ENCODE measurements at regions not wholly inside any gene's neighbourhood (a gene's known extent, or its start where the extent isn't known, plus 50 kb on each side); places are given as distances from the start of the nearest gene placed in this dataset.
"Not testable (repeated sequence)": the region's sequence is repeated elsewhere in the genome, so short reads cannot be mapped to it uniquely, and the experiment has no call there.

DNA sequence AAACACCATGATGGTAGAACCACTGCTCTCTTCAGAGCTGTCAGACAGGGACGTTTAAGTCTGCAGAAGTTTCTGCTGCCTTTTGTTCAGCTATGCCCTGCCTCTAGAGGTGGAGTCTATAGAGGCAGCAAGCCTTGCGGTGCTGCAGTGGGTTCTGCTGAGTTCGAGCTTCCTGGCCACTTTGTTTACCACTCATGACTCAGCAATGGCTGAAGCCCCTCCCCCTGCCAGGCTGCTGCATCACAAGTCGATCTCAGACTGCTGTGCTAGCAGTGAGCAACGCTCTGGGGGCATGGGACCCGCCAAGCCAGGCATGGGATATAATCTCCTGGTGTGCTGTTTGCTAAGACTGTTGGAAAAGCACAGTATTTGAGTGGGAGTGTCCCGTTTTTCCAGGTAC is 229.5 kb upstream of the WDFY3 start:
- not testable (repeated sequence) for H3K36me3 Mint-ChIP-seq (ENCODE audit: low read depth); ATAC-seq; H3K4me3 Mint-ChIP-seq; H3K4me1 Mint-ChIP-seq; DNase-seq; H3K27me3 Mint-ChIP-seq; H3K9me3 ChIP-seq (ENCODE audit: control insufficient read depth, low read length, poor library complexity, severe bottlenecking); H3K27ac Mint-ChIP-seq

DNA sequence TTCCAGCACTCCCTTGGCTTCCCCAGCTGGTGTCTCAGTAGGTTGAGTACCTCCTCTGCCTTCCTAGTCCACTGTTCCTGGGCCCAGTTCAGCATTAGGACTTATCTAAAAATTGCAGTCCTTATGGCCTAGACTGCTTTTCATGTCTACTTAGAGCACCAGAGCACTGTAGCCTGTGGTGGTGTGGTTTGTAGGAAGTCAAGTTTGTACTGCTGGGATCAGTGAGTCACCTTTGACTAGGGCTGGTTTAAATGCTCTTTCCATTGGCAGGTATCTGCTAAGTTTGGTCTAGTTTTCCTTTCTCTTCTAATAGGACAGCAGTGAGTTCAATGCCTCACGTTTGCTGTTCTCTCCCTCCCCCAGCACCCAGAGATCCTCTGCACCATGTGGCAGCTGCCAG is 233.6 kb upstream of the WDFY3 start:
- H3K4me1 Mint-ChIP-seq, result no peaks in the 10 kb centered on the region
- DNase-seq (no peak), ATAC-seq (no peak)
- no peak overlapping the region for H3K27ac Mint-ChIP-seq
- no peak overlapping the region for H3K4me3 Mint-ChIP-seq
- no peaks in the 10 kb centered on the region for H3K27me3 Mint-ChIP-seq
- H3K9me3 ChIP-seq (ENCODE audit: control insufficient read depth, low read length, poor library complexity, severe bottlenecking), result no peaks in the 10 kb centered on the region
- no peaks in the 10 kb centered on the region for H3K36me3 Mint-ChIP-seq (ENCODE audit: low read depth)

DNA sequence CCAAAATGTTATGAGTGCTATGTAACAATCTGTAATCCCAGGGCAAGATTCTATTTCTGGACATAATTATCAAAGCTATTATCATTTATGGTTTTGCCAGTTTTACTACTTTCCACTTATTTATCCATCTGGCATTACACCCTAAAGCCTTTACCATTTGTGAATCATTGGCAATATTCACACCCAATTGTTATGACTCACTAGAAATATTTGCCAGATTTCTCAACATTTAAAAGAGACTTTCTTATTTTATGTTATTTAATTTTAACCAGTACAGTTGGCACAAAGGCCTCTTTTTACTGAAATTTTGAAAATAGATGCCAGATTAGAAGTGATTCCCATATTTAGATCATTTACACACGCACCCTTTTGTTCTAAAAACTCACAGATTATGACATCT is 242.7 kb upstream of the WDFY3 start:
- H3K9me3 ChIP-seq (ENCODE audit: control insufficient read depth, low read length, poor library complexity, severe bottlenecking), result peaks cover 2% of the 10 kb centered on the region
- ATAC-seq (no peak), DNase-seq (no peak)
- Mint-ChIP-seq H3K27me3 (no peaks in the 10 kb centered on the region), H3K27ac (no peak overlapping the region), H3K4me3 (no peak overlapping the region), H3K4me1 (no peaks in the 10 kb centered on the region), H3K36me3 (ENCODE audit: low read depth) (no peaks in the 10 kb centered on the region)

DNA sequence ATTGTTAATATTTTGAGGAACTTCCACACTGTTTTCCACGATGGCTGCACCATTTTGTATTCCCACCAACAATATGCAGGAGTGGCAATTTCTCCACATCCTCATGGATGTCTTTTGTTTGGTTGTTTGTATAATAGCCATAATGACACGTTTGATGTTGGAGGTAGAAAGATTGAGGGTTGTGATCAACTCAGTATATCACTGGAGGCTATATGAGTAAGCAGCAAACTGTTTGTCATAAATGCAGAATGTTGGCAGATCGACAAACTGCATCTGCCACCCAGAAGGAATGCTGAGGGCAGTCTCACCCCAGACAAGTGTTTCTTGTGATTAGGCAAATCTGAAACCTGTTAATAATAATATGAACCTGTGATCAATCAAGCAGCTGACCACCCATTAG is 243.9 kb upstream of the WDFY3 start:
- no peaks in the 10 kb centered on the region for H3K27me3 Mint-ChIP-seq
- no peak for ATAC-seq
- H3K4me3 Mint-ChIP-seq, result no peak overlapping the region
- H3K36me3 Mint-ChIP-seq (ENCODE audit: low read depth), result no peaks in the 10 kb centered on the region
- no peak overlapping the region for H3K27ac Mint-ChIP-seq
- no peak for DNase-seq
- no peaks in the 10 kb centered on the region for H3K4me1 Mint-ChIP-seq
- peaks cover 2% of the 10 kb centered on the region for H3K9me3 ChIP-seq (ENCODE audit: control insufficient read depth, low read length, poor library complexity, severe bottlenecking)

- not testable (repeated sequence) for H3K4me3 Mint-ChIP-seq; H3K27me3 Mint-ChIP-seq; H3K9me3 ChIP-seq (ENCODE audit: control insufficient read depth, low read length, poor library complexity, severe bottlenecking); DNase-seq; H3K36me3 Mint-ChIP-seq (ENCODE audit: low read depth); H3K4me1 Mint-ChIP-seq; H3K27ac Mint-ChIP-seq; ATAC-seq
Measured at GRCh38 chr4:85216571-85216970, 250.1 kb upstream of the WDFY3 start.

- no peak for ATAC-seq
- no peak overlapping the region for H3K4me3 Mint-ChIP-seq
- no peaks in the 10 kb centered on the region for H3K36me3 Mint-ChIP-seq (ENCODE audit: low read depth)
- DNase-seq, result no peak
- H3K27me3 Mint-ChIP-seq, result no peaks in the 10 kb centered on the region
- H3K27ac Mint-ChIP-seq, result no peak overlapping the region
- no peaks in the 10 kb centered on the region for H3K4me1 Mint-ChIP-seq
- no peaks in the 10 kb centered on the region for H3K9me3 ChIP-seq (ENCODE audit: control insufficient read depth, low read length, poor library complexity, severe bottlenecking)
Measured at GRCh38 chr4:85218756-85219155, 252.3 kb upstream of the WDFY3 start.

GRCh38 chr4:85221606-85222005 is 253.3 kb upstream of the ARHGAP24 start:
- H3K4me3 Mint-ChIP-seq, result no peak overlapping the region
- no peak for DNase-seq
- H3K27ac Mint-ChIP-seq, result no peak overlapping the region
- ATAC-seq, result no peak
- no peaks in the 10 kb centered on the region for H3K9me3 ChIP-seq (ENCODE audit: control insufficient read depth, low read length, poor library complexity, severe bottlenecking)
- H3K27me3 Mint-ChIP-seq, result no peaks in the 10 kb centered on the region
- H3K4me1 Mint-ChIP-seq, result no peaks in the 10 kb centered on the region
- no peaks in the 10 kb centered on the region for H3K36me3 Mint-ChIP-seq (ENCODE audit: low read depth)

DNA sequence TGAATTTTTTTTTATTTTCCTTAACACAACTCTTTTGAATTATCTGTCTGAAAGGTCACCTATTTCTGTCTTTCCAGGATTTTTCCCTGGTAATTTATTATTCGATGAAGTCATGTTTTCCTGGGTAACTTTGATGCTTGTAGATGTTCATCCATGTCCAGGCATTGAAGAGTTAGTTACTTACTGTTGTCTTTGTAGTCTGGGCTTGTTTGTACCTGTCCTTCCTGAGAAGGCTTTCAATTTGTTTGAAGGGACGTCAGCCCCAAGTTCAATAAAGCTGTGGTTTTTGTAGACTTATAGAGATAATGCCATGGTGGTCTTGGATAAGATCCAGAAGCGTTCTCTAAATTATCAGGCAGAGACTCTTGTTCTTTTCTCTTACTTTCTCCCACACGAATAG is 252.4 kb upstream of the ARHGAP24 start:
- Mint-ChIP-seq H3K36me3 (ENCODE audit: low read depth) (no peaks in the 10 kb centered on the region), H3K4me1 (no peaks in the 10 kb centered on the region), H3K27ac (no peak overlapping the region), H3K4me3 (no peak overlapping the region), H3K27me3 (no peaks in the 10 kb centered on the region)
- H3K9me3 ChIP-seq (ENCODE audit: control insufficient read depth, low read length, poor library complexity, severe bottlenecking), result no peaks in the 10 kb centered on the region
- ATAC-seq (no peak), DNase-seq (no peak)

GRCh38 chr4:85228264-85228663 is 246.7 kb upstream of the ARHGAP24 start:
- no peaks in the 10 kb centered on the region for H3K9me3 ChIP-seq (ENCODE audit: control insufficient read depth, low read length, poor library complexity, severe bottlenecking)
- H3K4me3 Mint-ChIP-seq, result no peak overlapping the region
- H3K36me3 Mint-ChIP-seq (ENCODE audit: low read depth), result no peaks in the 10 kb centered on the region
- ATAC-seq, result no peak
- DNase-seq, result no peak
- no peak overlapping the region for H3K27ac Mint-ChIP-seq
- H3K4me1 Mint-ChIP-seq, result no peaks in the 10 kb centered on the region
- H3K27me3 Mint-ChIP-seq, result no peaks in the 10 kb centered on the region

DNA sequence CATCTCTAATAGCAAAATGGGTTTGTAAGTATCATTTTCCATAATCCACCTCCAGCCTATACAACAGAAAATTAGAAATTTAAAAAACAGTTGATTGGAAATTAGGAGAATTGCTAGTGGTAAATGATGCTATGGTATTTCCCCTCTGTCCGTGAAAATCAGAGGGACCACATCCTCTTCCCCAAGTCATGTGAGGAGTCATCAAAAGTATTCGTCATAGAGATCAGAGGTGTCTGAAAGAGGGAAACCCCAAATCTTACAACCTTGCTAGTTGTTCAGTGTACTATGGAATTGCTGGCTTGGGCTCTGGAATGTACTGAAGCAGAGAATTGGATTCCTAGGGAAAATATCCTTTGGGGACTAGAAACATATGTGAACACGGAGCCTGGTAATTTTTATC is 241.4 kb upstream of the ARHGAP24 start:
- Mint-ChIP-seq H3K4me1 (no peaks in the 10 kb centered on the region), H3K36me3 (ENCODE audit: low read depth) (no peaks in the 10 kb centered on the region), H3K27me3 (no peaks in the 10 kb centered on the region), H3K4me3 (no peak overlapping the region), H3K27ac (no peak overlapping the region)
- DNase-seq (no peak), ATAC-seq (no peak)
- no peaks in the 10 kb centered on the region for H3K9me3 ChIP-seq (ENCODE audit: control insufficient read depth, low read length, poor library complexity, severe bottlenecking)

- no peaks in the 10 kb centered on the region for H3K36me3 Mint-ChIP-seq (ENCODE audit: low read depth)
- H3K4me3 Mint-ChIP-seq, result no peak overlapping the region
- no peak for ATAC-seq
- H3K27me3 Mint-ChIP-seq, result no peaks in the 10 kb centered on the region
- no peak overlapping the region for H3K27ac Mint-ChIP-seq
- DNase-seq, result no peak
- no peaks in the 10 kb centered on the region for H3K4me1 Mint-ChIP-seq
- H3K9me3 ChIP-seq (ENCODE audit: control insufficient read depth, low read length, poor library complexity, severe bottlenecking), result no peaks in the 10 kb centered on the region
Measured at GRCh38 chr4:85243857-85244256, 231.1 kb upstream of the ARHGAP24 start.

DNA sequence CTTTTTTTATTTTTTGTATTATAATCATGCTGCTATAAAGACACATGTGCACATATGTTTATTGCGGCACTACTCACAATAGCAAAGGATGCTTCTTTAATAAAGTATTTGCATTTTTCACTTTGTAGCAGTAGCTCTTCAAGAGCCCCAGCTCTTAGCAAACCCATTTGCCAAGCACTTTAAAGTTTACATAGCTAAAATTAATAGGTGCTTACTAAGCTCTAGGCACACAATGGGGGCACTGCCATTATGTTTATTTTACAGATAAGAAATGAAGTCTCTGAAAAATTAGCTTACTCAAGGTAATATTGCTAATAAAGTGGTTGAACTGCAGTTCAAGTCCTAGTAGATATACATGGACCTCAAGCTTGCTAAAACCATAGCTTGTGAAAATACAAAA is 230.3 kb upstream of the ARHGAP24 start:
- no peak overlapping the region for H3K27ac Mint-ChIP-seq
- no peaks in the 10 kb centered on the region for H3K4me1 Mint-ChIP-seq
- no peaks in the 10 kb centered on the region for H3K27me3 Mint-ChIP-seq
- no peak overlapping the region for H3K4me3 Mint-ChIP-seq
- no peaks in the 10 kb centered on the region for H3K9me3 ChIP-seq (ENCODE audit: control insufficient read depth, low read length, poor library complexity, severe bottlenecking)
- no peak for DNase-seq
- no peaks in the 10 kb centered on the region for H3K36me3 Mint-ChIP-seq (ENCODE audit: low read depth)
- no peak for ATAC-seq

DNA sequence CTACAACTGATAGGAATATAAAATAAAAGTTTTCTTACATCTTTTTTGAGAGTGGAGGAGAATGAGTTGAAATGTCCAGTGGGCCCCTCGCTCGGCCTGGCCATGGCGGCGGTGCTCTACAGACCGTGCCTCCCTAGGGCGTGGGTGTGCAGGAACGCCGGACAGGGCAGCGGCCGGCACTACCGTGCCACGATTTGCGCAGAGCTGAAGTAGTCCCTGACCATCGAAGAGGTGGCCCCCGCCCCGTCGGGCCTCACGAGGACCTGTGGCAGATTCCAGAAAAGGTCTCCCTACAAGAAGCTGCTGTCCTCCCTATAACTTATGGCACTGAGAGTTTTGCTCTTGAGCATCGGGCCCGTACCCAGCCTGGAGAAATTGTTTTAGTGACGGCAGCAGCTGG is 228.9 kb upstream of the ARHGAP24 start:
- H3K9me3 ChIP-seq (ENCODE audit: control insufficient read depth, low read length, poor library complexity, severe bottlenecking), result no peaks in the 10 kb centered on the region
- DNase-seq (no peak), ATAC-seq (no peak)
- Mint-ChIP-seq H3K36me3 (ENCODE audit: low read depth) (no peaks in the 10 kb centered on the region), H3K4me1 (no peaks in the 10 kb centered on the region), H3K4me3 (no peak overlapping the region), H3K27me3 (no peaks in the 10 kb centered on the region), H3K27ac (no peak overlapping the region)

DNA sequence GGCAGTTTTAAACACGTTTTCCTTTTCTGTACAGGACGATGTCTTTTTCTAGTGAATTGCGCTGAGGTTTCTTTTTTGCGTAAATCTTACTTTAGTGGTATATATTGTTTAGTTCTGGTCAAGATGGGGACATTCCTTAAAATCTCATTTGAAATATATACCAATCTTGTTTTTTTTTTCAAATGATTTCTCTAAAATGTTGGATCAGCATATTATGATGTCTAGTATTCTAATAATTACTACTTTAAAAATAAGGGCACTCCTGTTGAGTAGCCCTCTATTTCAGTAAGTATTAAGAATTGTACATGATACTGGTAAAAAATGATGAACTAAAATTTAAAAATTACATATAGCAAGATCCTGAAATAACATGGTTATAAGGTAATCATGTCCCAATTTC is 224.1 kb upstream of the ARHGAP24 start:
- no peak for DNase-seq
- ATAC-seq, result no peak
- H3K27me3 Mint-ChIP-seq, result no peaks in the 10 kb centered on the region
- H3K27ac Mint-ChIP-seq, result no peak overlapping the region
- H3K4me1 Mint-ChIP-seq, result no peaks in the 10 kb centered on the region
- H3K4me3 Mint-ChIP-seq, result no peak overlapping the region
- H3K36me3 Mint-ChIP-seq (ENCODE audit: low read depth), result no peaks in the 10 kb centered on the region
- no peaks in the 10 kb centered on the region for H3K9me3 ChIP-seq (ENCODE audit: control insufficient read depth, low read length, poor library complexity, severe bottlenecking)

GRCh38 chr4:85257817-85258370 is 217.1 kb upstream of the ARHGAP24 start:
- no peaks in the 10 kb centered on the region for H3K36me3 Mint-ChIP-seq (ENCODE audit: low read depth)
- H3K4me3 Mint-ChIP-seq, result no peak overlapping the region
- ATAC-seq (no peak), DNase-seq (no peak)
- no peaks in the 10 kb centered on the region for H3K27me3 Mint-ChIP-seq
- H3K27ac Mint-ChIP-seq, result no peak overlapping the region
- H3K4me1 Mint-ChIP-seq, result no peaks in the 10 kb centered on the region
- no peaks in the 10 kb centered on the region for H3K9me3 ChIP-seq (ENCODE audit: control insufficient read depth, low read length, poor library complexity, severe bottlenecking)

Measured in T-helper 17 cell (primary cell).